IPS-18c (cell line): ENCODE measurements at regions not wholly inside any gene's neighbourhood (a gene's known extent, or its start where the extent isn't known, plus 50 kb on each side); places are given as distances from the start of the nearest gene placed in this dataset.
"Not testable (repeated sequence)": the region's sequence is repeated elsewhere in the genome, so short reads cannot be mapped to it uniquely, and the experiment has no call there.

Experiments used
- H3K4me3 ChIP-seq: 2 replicates; pipeline ENCODE4 v1.7.0; 2013; ENCODE audit warnings: low read depth, mild to moderate bottlenecking, low read length, moderate library complexity; ENCODE audit not compliant: insufficient read depth
- H3K9me3 ChIP-seq: one replicate; pipeline ENCODE4 v1.6.1; 2013; ENCODE audit warnings: mild to moderate bottlenecking, low read length, moderate library complexity; ENCODE audit not compliant: control insufficient read depth, insufficient read depth

DNA sequence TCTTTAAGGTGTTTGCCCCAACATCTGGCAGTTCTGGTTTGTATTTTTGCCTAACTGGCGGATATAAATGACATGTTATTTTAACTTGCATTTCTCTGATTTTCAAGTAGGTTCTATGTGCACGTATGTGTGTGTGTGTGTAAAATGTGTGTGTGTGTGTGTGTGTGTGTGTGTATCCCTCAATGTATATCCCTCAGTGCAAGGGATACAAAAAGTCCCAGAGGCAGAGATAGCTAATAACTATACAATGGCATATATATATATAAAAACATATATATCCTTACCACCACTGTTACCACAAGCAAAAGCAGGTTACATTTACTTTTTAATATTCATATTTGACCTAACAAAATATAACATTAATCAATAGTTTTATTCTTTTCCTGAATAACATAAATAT lies 95.0 kb upstream of the NR5A2 start:
- peaks cover 2% of the 10 kb centered on the region for H3K9me3 ChIP-seq
- H3K4me3 ChIP-seq, result no peak overlapping the region

- no peak overlapping the region for H3K4me3 ChIP-seq
- H3K9me3 ChIP-seq, result no peaks in the 10 kb centered on the region
Observed at GRCh38 chr1:199936441-199936840, 91.1 kb upstream of the NR5A2 start.

GRCh38 chr1:199937161-199937560 lies 90.3 kb upstream of the NR5A2 start:
- Histone ChIP-seq H3K4me3 (no peak overlapping the region), H3K9me3 (no peaks in the 10 kb centered on the region)

DNA sequence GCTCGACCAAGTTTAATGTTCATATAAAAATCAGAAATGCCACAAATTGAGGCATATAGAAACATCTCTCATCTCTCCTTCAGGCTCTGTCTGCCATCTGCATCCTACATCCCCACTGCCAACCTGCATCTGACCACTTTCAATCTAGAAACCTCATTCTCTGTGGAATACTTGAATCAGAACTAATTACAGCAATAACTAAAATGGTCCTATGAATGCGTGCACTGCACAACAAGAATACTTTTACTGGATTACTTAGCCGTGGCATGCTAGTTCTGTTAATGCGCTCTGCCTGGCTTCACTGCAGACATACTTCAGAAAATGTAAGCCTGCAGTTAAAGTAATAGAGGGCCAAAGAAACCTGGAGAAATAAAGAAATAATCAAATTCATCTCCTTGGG lies 89.8 kb upstream of the NR5A2 start:
- H3K4me3 ChIP-seq, result no peak overlapping the region
- no peaks in the 10 kb centered on the region for H3K9me3 ChIP-seq

DNA sequence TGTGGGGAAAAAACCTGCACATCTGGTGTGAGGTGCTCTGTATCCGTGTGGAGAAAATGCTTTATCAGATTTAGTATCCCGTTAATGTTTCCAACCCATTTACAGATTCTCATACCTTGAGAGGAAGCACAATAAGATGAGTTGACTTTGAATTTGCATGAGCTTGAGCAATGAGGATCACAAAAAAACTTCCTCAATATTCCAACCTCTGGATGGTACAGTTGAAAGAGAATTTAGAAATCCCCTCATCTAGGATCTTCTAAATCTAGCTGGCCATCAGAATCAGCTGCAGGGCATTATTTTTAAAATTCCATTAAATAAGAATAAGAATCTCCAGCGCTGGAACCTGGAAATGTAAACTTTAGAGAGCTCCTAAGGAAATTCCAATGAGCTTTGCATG lies 82.5 kb upstream of the NR5A2 start:
- Histone ChIP-seq H3K4me3 (no peak overlapping the region), H3K9me3 (no peaks in the 10 kb centered on the region)

GRCh38 chr1:199945591-199945990 lies 81.9 kb upstream of the NR5A2 start:
- no peak overlapping the region for H3K4me3 ChIP-seq
- H3K9me3 ChIP-seq, result no peaks in the 10 kb centered on the region

GRCh38 chr1:199946305-199947155 lies 81.0 kb upstream of the NR5A2 start:
- Histone ChIP-seq H3K4me3 (no peak overlapping the region), H3K9me3 (no peaks in the 10 kb centered on the region)

- no peak overlapping the region for H3K4me3 ChIP-seq
- H3K9me3 ChIP-seq, result no peaks in the 10 kb centered on the region
Observed at GRCh38 chr1:199948587-199949280, 78.8 kb upstream of the NR5A2 start.

GRCh38 chr1:199951005-199951404 lies 76.5 kb upstream of the NR5A2 start:
- not testable (repeated sequence) for H3K4me3 ChIP-seq, H3K9me3 ChIP-seq

DNA sequence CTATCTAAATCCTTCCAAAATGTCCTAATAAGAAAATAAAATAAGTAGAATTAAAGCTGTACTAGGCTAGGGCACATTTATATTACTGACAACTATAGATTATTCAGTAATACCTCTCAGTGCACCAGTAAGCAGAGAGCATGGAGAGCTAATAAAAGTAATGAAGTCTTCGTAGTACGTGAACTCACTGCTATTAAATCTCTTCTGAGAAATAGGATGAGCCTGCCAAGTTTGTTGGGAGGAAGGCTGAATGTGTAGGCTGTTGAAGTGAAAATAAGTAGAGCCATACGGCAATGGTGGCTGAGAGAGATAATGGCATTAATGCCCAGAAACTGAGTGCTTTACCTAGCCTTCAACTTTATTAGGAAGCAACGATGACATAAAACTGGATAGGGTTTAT lies 73.9 kb upstream of the NR5A2 start:
- no peaks in the 10 kb centered on the region for H3K9me3 ChIP-seq
- H3K4me3 ChIP-seq, result no peak overlapping the region

GRCh38 chr1:199954699-199955098 lies 72.8 kb upstream of the NR5A2 start:
- Histone ChIP-seq H3K4me3 (no peak overlapping the region), H3K9me3 (no peaks in the 10 kb centered on the region)

- H3K4me3 ChIP-seq, result no peak overlapping the region
- H3K9me3 ChIP-seq, result no peaks in the 10 kb centered on the region
Observed at GRCh38 chr1:199955235-199955634, 72.3 kb upstream of the NR5A2 start.

DNA sequence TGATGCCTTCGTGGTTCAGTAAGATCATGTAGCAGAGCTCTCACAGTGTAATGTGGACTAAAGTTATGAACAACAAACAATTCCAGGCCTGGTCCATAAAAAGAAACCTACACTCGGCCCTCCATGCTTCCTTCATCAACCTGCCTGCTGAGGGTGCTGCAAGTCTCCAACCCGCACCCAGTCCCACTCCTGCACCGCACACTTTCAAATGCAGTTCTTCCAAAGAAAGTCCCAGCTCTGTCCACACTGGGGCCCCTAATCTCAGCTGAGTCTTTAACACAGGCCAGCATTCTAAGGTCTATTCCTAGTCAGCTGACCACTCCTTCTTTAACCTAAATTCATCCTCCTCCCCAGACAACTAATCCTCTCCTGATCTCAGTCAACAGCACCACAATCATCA lies 71.5 kb upstream of the NR5A2 start:
- no peaks in the 10 kb centered on the region for H3K9me3 ChIP-seq
- H3K4me3 ChIP-seq, result no peak overlapping the region

DNA sequence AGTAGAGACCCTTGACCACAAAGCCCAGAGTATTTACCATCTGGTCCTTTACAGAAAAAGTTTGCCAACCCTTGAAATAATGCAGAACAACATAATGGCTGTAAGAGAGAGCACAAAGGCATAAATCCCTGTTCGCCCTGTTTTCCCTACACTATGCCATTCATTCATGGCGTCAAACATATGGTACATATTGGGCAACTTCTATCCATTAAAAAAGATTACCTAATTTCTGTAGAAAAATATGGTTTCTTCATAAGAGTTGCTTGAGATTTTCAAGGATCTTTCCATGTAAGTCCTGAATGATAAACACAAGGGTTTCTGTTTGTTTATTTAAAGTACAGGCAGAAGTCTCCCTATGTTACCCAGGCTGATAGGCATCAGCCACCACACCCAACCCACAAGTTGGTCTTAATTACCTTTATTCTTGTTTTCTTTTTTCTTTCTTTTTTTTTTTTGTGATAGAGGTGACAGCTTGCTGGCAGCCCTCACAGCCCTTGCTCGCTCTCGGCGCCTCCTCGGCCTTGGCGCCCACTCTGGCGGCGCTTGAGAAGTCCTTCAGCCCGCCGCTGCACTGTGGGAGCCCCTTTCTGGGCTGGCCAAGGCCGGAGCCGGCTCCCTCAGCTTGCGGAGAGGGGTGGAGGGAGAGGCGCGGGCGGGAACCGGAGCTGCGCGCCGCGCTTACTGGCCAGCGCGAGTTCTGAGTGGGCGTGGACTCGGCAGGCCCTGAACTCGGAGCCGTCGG lies 68.3 kb upstream of the NR5A2 start:
- Histone ChIP-seq H3K4me3 (no peak overlapping the region), H3K9me3 (no peaks in the 10 kb centered on the region)

- no peak overlapping the region for H3K4me3 ChIP-seq
- H3K9me3 ChIP-seq, result no peaks in the 10 kb centered on the region
Observed at GRCh38 chr1:199959775-199960110, 67.8 kb upstream of the NR5A2 start.

DNA sequence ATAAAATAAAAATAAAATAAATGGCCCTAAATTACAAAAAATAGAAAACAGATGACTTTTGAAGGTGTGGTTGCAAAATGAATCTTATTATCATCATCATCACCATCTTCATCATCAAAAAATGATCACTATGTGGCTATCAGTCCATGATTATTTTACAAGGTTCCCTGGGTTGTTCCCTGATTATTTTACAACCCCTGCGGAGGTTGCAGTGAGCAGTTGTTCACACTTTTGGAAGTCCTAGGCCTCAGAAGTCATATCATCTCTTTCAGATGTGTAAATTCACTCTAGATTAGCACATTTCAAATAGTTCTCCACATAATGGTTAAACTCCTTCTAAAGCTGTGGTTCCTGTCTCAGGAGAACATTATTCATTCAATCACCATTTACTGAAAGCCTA lies 57.4 kb upstream of the NR5A2 start:
- peaks cover 2% of the 10 kb centered on the region for H3K9me3 ChIP-seq

DNA sequence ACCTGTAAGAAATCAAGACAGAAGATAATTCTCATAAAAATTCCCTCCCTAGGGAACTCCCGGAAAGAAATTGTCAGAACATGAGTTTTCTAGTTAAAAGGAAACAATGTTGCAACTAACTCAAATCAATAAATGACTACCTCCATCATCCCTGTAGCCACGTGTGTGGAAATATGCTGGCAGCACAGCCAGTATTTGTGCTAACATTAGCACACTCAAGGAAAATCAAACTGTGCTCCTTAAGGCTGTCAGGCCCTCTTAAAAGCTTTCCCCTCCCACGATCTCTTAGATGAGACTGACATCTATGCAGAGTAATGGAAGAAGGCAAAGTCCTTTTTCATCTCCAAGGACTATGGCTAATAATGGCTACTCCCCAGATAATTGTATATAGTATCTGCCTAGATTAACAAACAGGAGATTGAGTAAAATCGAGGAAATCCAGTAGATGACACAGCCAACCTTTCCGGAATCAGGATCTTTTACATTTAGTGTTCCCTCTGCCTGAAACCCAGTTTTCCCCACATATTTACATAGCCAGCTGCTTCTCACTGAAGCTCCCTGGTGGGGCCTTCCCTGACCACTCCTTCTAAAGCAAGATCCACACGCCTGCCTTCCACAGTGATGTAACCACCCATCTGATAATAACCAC lies 50.9 kb upstream of the NR5A2 start:
- Histone ChIP-seq H3K9me3 (peaks cover 2% of the 10 kb centered on the region), H3K4me3 (no peak overlapping the region)

More for the DNA sequence above, 57.4 kb upstream of the NR5A2 start:
- H3K4me3 ChIP-seq, result no peak overlapping the region
